Esophagus muscularis mucosa (tissue), 4 donors: ENCODE measurements at regions not wholly inside any gene's neighbourhood (a gene's known extent, or its start where the extent isn't known, plus 50 kb on each side); places are given as distances from the start of the nearest gene placed in this dataset.

Source experiments
- DNase-seq: peaks from one replicate; pipeline ENCODE4 v3.0.0-alpha.2; 2017; ENCODE audit errors: extremely low spot score
- H3K27ac ChIP-seq, 4 donors: fragments of 200-600 bp; sonication (generic); replicated peaks in 1 of 4; 1 replicate in 3 of 4; 2 replicates in 1 of 4; pipeline ENCODE4 v1.5.1; 2016 to 2019; ENCODE audit warnings: mild to moderate bottlenecking in 1 of 4
- H3K27me3 ChIP-seq, 4 donors: fragments of 200-600 bp; sonication (generic); one replicate each; pipeline versions ENCODE4 v1.5.1 to v1.6.0; 2016 to 2019
- H3K36me3 ChIP-seq, 4 donors: fragments of 200-600 bp; sonication (generic); one replicate each; pipeline ENCODE4 v1.5.1; 2016 to 2019
- H3K4me1 ChIP-seq, 4 donors: fragments of 200-600 bp; sonication (generic); one replicate each; pipeline ENCODE4 v1.5.1; 2016 to 2019
- H3K4me3 ChIP-seq, 4 donors: fragments of 200-600 bp; sonication (generic); 1 replicate in 2 of 4; 2 replicates in 2 of 4; pipeline ENCODE4 v1.5.1; 2016 to 2019; ENCODE audit warnings: mild to moderate bottlenecking in 4 of 4, moderate library complexity in 1 of 4
- H3K9me3 ChIP-seq, 4 donors: fragments of 200-600 bp; sonication (generic); 1 replicate in 3 of 4; 2 replicates in 1 of 4; pipeline ENCODE4 v1.5.1; 2016 to 2019
- CTCF ChIP-seq, 3 experiments: fragments of 200-600 bp in 2 of 3; fragments of 450-650 bp in 1 of 3; sonication (generic) in 2 of 3; IDR thresholded peaks; one replicate each; pipeline ENCODE4 v1.5.1; 2017 to 2019; ENCODE audit warnings: antibody characterized with exemption in 3 of 3, mild to moderate bottlenecking in 2 of 3, moderate library complexity in 1 of 3
- EP300 ChIP-seq: sonication (generic); formaldehyde crosslinking; IDR thresholded peaks from one replicate; pipeline ENCODE4 v1.6.1; 2017; ENCODE audit warnings: antibody characterized with exemption
- POLR2A ChIP-seq: fragments of 450-650 bp; IDR thresholded peaks from one replicate; pipeline ENCODE4 v1.6.1; 2017; ENCODE audit warnings: antibody characterized with exemption, moderate library complexity, mild to moderate bottlenecking, low read depth
- POLR2AphosphoS5 ChIP-seq, 2 donors: sonication (generic); formaldehyde crosslinking; IDR thresholded peaks; one replicate each; pipeline ENCODE4 v1.6.1; 2017; ENCODE audit warnings: antibody characterized with exemption in 2 of 2
- WGBS: methylation state at CpG from one replicate; pipeline ENCODE4 v1.1.5; 2018; 5-methylcytosine and 5-hydroxymethylcytosine counted together
- intact Hi-C: fragments of 100-400 bp; cut with DNase I; formaldehyde crosslinking; loops from one replicate; pipeline ENCODE4 v1.15.1; 2023

- intact Hi-C loops, result no loop called here
These were observed 50.7 kb upstream of the FREM1 start for GRCh38 chr9:14960881-14961280.

More at GRCh38 chr9:14960881-14961280, 50.7 kb upstream of the FREM1 start:
- 92% methylated on average over 4 of the region's 4 CpGs for WGBS
- Histone ChIP-seq H3K4me3 (no peak overlapping the region), H3K27ac (no peak overlapping the region), H3K27me3 (no peaks in the 10 kb centered on the region), H3K4me1 (no peaks in the 10 kb centered on the region), H3K9me3 (no peaks in the 10 kb centered on the region), H3K36me3 (no peaks in the 10 kb centered on the region)
- TF ChIP-seq CTCF (IDR thresholded peaks at IDR 0.05) (no peak), EP300 (no peak), POLR2A (no peak), POLR2AphosphoS5 (IDR thresholded peaks at IDR 0.05) (no peak)
- DNase-seq, result no peak
